GM12873 (cell line): ENCODE measurements at regions not wholly inside any gene's neighbourhood (a gene's known extent, or its start where the extent isn't known, plus 50 kb on each side); places are given as distances from the start of the nearest gene placed in this dataset.

Source experiments
- CTCF ChIP-seq: IDR thresholded peaks from 2 replicates; pipeline ENCODE4 v1.5.1; 2012; ENCODE audit warnings: low read depth, mild to moderate bottlenecking, moderate library complexity, low read length, control low read depth; ENCODE audit not compliant: insufficient read depth; ENCODE audit errors: missing control alignments

- no peak for TF ChIP-seq CTCF
Measured at GRCh38 chr6:153727885-153728284, 311.2 kb upstream of the OPRM1 start.

DNA sequence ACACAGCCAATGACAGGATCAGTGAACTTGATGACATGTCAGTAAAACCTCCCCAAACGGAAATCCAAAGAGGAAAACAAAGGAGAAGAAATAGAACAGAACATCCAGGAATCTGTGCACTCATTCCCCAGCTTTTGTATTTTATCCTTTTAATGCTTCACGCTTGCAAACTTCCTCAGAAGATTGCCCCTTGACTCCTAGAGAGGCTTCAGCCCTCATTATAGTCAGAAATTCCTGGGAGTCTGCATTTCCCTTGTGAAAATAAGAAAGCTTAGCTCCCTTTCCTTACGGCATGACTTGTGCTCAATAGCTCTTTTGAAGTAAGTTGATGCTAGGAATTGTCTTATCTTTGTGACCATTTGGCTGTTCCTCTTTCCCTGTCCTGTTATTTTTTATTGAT, 313.6 kb upstream of the OPRM1 start:
- no peak for TF ChIP-seq CTCF

DNA sequence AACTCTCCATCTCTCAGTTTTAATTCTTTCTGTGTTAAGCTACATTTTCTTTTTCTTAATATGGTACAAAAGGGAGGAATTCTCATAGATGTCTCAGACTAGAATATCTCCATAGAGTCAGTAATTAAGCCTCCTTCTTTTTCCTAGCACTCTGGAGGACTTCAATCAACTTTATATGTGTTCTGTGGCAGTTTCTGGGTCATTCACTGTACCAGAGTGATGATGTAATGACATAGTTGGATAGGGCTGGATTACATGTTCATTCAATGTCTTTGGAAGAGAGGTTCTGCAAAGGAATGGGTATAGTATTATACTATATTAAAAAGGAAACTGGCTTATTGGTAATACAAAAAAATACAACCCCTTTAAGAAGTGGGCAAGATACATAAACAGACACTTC, 318.3 kb upstream of the OPRM1 start:
- no peak for TF ChIP-seq CTCF

DNA sequence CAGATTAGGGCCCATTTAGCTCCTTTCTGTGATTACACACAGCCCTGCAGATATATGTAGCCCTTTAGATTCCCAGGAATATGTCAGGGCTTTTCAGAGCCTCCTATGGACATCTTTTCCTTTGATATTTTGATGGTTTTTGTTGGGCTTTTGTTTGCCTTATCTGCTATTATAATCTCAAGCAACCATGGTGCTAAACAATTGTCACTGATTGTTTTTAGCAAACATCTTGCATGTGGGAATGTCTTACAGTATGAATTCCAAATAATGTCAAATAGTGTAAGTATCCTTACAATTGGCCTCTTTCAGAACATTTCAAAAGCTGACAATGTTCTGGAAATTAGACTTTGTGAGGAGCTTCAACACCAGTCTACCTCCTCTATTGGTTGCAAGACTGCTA, 333.6 kb upstream of the OPRM1 start:
- TF ChIP-seq CTCF: no peak

DNA sequence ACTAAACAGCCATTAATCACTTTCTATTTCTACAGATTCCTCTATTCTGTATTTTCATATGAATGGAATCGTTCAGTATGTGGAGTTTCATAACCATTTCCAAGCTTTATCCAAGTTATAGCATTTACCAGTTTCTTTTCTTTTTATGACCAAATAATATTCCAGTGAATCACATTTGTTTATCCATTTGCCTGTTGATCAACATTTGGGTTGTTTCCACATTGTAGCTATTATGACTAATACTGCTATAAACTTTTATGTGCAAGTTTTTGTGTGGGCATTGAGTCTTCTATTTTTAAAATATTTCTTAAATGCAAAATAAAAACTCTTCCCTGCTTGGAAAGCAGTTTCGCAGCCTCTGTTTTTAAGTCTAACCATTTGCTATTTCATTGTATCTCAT, 336.4 kb upstream of the OPRM1 start:
- TF ChIP-seq CTCF: no peak

GRCh38 chr6:153698637-153699036, 340.4 kb upstream of the OPRM1 start:
- TF ChIP-seq CTCF: no peak

- no peak for TF ChIP-seq CTCF
Measured at GRCh38 chr6:153698001-153698400, 341.0 kb upstream of the OPRM1 start.

- no peak for TF ChIP-seq CTCF
Measured at GRCh38 chr6:153677522-153677921, 361.5 kb upstream of the OPRM1 start.
